Dermis microvascular lymphatic vessel endothelial cell (primary cell): ENCODE measurements at regions not wholly inside any gene's neighbourhood (a gene's known extent, or its start where the extent isn't known, plus 50 kb on each side); places are given as distances from the start of the nearest gene placed in this dataset.
A peak's percentile ranks its signal among the peaks of the same experiment; 100 is the strongest.
"Not testable (repeated sequence)": the region's sequence is repeated elsewhere in the genome, so short reads cannot be mapped to it uniquely, and the experiment has no call there.

Source experiments
- DNase-seq, 2 donors: peaks; one replicate each; pipeline versions ENCODE4 v3.0.0 to v3.0.0-alpha.2; 2010; ENCODE audit warnings: low read depth in 2 of 2

GRCh38 chrX:153266140-153266539, 55.4 kb downstream of the PNMA6F start:
- DNase-seq: not testable (repeated sequence)

GRCh38 chrX:153260468-153260867, 61.1 kb downstream of the PNMA6F start:
- not testable (repeated sequence) for DNase-seq

- not testable (repeated sequence) for DNase-seq
These were observed 68.3 kb downstream of the PNMA6F start for GRCh38 chrX:153253239-153253638.

GRCh38 chrX:153252378-153253129, 69.0 kb downstream of the PNMA6F start:
- DNase-seq: not testable (repeated sequence)

GRCh38 chrX:153251952-153252351, 69.6 kb downstream of the PNMA6F start:
- not testable (repeated sequence) for DNase-seq

GRCh38 chrX:153250762-153251161, 70.8 kb downstream of the PNMA6F start:
- DNase-seq: not testable (repeated sequence)

- peak in 1 of 2 donors; percentile 11 for DNase-seq
These were observed 66.2 kb downstream of the MAGEA1 start for GRCh38 chrX:153245288-153245731.

- DNase-seq: peak in 1 of 2 donors; percentile 23
These were observed 65.7 kb downstream of the MAGEA1 start for GRCh38 chrX:153244767-153245166.

GRCh38 chrX:153238361-153238760, 59.3 kb downstream of the MAGEA1 start:
- no peak for DNase-seq
